Head of caudate nucleus (tissue), 42 donors: ENCODE measurements at regions not wholly inside any gene's neighbourhood (a gene's known extent, or its start where the extent isn't known, plus 50 kb on each side); places are given as distances from the start of the nearest gene placed in this dataset.
"Not testable (repeated sequence)": the region's sequence is repeated elsewhere in the genome, so short reads cannot be mapped to it uniquely, and the experiment has no call there.

Experiments used
- DNase-seq, 42 donors: peaks; one replicate each; pipeline versions ENCODE4 v3.0.0 to v3.0.0-alpha.2; 2020 to 2021; ENCODE audit warnings: mixed read lengths in 7 of 42
- intact Hi-C: fragments of 100-400 bp; cut with DNase I; formaldehyde crosslinking; loops from one replicate; pipeline ENCODE4 v1.15.0; 2022

DNA sequence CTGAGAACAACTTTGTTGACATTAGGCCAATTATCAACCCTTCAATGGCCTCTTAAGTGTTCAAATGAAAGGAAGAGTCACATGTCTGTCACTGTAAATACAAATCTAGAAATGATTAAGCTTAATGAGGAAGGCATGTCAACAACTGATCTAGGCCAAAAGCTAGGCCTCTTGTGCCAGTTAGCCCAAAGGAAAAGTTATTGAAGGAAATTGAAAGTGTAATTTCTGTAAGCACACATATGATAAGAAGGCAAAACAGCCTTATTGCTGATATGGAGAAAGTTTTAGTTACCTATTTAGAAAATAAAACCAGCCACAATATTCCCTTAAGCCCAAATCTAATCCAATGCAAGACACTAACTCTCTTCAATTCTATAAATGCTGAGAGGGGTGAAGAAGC lies 604.7 kb downstream of the SLITRK6 start:
- intact Hi-C loops, result no loop called here
- no peak for DNase-seq

DNA sequence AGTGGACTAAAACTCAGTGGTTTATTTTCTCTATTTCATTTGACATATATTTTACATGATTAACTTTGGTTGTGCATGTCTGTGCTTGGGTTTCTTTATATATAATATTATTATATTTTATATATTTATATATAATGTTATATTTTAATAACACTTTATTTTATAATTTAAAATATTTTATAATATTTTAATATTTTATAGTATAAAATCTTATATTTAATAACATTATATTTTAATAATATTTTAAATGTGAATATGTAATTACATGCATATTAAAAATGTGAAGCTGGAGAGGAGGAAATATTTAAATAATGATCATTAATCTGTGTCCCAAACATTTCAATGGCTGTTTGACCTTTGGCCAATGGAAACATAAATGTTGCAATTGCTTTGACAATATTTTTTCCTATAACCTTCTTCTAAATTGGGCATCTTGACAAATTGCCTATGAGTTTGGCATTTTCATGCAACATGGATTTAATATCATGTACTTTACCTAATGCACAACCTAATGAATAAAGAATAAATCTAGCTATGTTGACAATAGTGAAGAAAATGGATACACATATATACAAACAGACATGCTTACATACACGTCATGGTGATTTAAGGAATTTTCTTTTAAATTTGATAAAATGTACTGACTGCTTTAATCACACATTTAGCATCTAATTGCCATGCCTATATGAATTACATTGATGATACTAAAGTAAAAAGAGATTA lies 607.1 kb downstream of the SLITRK6 start:
- DNase-seq, result no peak
- intact Hi-C loops, result no loop called here

DNA sequence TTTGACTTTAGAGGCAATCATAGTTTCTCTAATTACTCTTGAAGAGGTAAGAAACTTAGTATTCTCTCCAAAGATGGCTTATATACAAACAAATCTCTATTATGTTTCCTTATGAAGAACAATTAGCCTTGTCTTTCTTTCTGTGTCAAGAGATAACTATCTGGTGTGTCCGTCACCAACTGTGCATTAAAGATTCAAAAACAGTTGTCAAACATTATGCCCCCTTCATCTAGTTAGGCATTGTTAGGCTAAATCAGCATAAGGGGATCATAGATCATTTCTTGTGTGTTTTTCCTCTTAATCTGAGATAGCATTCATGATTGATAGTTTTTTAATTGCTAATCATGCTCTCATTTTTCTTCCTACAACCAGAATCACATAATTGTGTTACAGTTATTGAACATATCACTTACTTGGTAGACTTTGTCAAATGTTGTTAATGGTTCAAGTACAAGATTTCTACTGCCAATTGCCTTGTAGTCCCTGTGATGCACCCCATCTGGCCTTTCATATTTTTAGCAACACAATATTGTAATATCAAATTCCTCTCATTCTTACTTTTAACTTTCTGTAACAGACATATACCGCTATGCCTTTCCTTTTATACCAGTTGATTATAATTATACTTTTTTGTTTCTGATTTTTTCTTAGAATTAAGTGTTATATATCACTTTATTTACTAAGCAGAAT lies 612.7 kb downstream of the SLITRK6 start:
- no peak for DNase-seq
- intact Hi-C loops, result no loop called here

DNA sequence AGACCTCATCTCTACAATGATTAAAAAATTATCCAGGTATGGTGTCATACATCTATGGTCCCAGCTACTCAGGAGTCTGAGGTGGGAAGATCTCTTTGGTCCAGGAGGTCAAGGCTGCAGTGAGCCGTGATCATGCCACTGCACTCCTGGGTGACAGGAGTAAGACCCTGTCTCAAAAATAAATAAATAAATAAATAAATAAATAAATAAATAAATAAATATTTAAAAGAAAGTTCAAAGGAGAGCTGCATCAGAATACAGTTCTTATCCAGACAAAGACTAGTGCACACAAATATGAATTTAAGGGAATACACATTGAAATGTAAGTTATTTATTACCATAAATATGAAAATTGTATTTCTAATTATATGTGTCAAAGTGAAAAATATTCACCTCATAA lies 624.9 kb downstream of the SLITRK6 start:
- no peak for DNase-seq
- intact Hi-C loops, result no loop called here

GRCh38 chr13:85170372-85170771 lies 628.8 kb downstream of the SLITRK6 start:
- no peak for DNase-seq
- intact Hi-C loops, result no loop called here

GRCh38 chr13:85166891-85167290 lies 632.3 kb downstream of the SLITRK6 start:
- no peak for DNase-seq
- intact Hi-C loops, result no loop called here

DNA sequence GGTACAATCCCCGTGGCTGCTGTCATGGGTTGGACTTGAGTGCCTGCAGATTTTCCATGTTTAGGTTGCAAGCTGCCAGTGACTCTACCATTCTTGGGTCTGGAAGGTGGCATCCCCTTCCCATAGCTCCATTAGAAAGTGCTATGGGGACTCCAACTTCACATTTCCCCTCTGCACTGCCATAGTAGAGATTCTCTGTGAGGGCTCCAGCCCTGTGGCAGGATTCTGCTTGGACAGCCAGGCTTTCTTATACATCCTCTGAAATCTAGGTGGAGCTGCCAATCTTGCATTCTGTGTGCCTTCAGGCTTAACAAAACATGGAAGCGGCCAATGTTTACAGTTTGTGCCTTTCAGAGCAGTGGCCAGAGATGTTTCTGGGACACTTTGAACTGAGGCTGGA lies 636.2 kb downstream of the SLITRK6 start:
- no peak for DNase-seq
- intact Hi-C loops, result no loop called here

GRCh38 chr13:85148009-85148408 lies 651.2 kb downstream of the SLITRK6 start:
- DNase-seq, result no peak
- intact Hi-C loops, result no loop called here

DNA sequence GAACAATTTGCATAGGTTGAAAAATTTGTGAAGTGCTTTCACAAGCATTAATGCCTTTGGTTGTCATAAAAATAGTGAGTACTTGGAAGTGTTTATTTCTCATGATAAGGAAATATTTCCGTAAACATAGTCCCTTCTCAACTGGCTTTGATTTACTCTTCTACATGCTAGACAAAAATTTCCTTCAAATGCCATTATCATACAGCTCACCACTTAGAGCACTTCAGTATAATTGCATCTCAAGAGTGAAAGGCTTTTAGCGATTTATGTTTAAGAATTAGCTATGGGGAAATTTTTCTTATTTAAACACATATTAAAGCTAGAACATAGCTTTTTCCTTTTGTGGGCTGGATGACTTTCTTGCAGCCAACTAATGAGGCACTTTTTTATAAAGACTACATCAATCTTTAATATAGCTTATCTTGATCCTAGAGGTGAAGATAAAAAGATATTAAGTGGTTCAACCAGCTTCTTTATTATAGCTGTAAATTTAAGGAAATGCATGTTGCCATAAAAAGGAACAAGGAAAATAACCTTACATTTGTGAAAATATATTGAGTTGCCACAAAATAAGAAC lies 656.8 kb downstream of the SLITRK6 start:
- DNase-seq, result no peak
- intact Hi-C loops, result no loop called here

- intact Hi-C loops, result no loop called here
- DNase-seq, result no peak
These were observed 657.8 kb downstream of the SLITRK6 start for GRCh38 chr13:85141401-85141800.

- DNase-seq, result no peak
- intact Hi-C loops, result no loop called here
These were observed 659.0 kb downstream of the SLITRK6 start for GRCh38 chr13:85140192-85140591.

- intact Hi-C loops, result no loop called here
- no peak for DNase-seq
These were observed 661.7 kb downstream of the SLITRK6 start for GRCh38 chr13:85137516-85137915.

DNA sequence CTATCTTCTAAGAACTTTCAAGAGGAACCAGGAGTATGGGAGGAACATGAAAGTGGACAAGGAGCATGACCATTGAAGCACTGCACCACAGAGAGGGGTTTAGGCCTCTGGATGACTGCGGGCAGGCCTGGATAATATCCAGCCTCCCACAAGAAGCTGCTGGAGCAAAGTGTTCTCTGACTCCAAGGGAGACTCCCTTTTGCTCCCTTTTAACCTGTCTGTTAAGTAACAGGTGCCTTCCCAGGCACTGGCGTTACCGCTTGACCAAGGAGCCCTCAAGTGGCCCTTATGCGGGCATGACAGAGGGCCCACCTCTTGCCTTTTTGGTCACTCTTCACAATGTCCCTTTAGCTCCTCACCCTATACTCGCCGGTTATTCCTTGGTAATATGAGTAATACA lies 666.2 kb downstream of the SLITRK6 start:
- intact Hi-C loops, result no loop called here
- DNase-seq, result no peak

DNA sequence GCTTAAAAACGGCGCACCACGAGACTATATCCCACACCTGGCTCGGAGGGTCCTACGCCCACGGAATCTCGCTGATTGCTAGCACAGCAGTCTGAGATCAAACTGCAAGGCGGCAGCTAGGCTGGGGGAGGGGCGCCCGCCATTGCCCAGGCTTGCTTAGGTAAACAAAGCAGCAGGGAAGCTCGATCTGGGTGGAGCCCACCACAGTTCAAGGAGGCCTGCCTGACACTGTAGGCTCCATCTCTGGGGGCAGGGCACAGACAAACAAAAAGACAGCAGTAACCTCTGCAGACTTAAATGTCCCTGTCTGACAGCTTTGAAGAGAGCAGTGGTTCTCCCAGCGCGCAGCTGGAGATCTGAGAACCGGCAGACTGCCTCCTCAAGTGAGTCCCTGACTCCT lies 675.7 kb downstream of the SLITRK6 start:
- intact Hi-C loops, DNase-seq: not testable (repeated sequence)

- no peak for DNase-seq
- intact Hi-C loops, result no loop called here
These were observed 690.9 kb downstream of the SLITRK6 start for GRCh38 chr13:85108356-85108755.

GRCh38 chr13:85099245-85099644 lies 700.0 kb downstream of the SLITRK6 start:
- no peak for DNase-seq
- intact Hi-C loops, result no loop called here

DNA sequence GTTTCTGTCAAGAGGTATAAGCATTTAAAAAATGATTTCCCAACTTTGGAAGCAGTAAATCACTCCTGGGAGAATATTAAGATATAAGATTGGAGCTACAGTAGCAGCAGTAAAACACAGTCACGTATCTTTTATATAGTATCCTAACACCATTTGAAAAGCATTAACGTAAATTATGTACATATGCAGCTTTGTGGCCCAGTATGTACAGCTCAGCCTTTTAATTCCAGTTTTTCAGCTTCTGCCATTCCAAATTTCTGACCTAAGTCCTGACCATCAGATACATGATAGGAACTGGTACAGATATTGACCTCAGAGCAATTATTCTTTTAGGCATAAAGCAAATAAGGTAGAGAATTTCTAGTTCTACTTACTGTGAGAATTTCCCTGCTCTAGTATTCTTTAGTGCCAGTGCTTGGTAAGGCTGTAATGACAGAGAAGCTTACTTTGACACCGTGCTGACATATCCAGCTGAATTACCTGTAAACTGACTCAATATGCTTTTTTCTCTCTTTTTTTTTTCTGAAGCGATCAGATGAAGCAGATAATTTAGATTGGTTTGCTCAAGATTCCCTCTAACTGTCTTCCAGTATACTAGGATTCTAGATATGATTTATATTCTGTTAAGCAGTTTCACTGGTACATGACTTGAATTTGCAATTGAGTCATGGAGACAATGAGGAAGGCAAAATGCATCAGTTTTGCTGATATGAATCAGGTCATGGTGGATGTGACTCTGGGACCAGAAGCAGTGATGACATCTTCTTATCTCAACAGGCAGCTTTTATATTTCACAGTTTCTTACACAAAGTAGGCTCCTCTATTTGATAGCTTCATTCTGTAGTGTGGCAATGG lies 703.6 kb downstream of the SLITRK6 start:
- intact Hi-C loops, result no loop called here
- DNase-seq, result peak in 1 of 42 donors; percentile 15

GRCh38 chr13:85093808-85094207 lies 705.4 kb downstream of the SLITRK6 start:
- intact Hi-C loops, result no loop called here
- no peak for DNase-seq

DNA sequence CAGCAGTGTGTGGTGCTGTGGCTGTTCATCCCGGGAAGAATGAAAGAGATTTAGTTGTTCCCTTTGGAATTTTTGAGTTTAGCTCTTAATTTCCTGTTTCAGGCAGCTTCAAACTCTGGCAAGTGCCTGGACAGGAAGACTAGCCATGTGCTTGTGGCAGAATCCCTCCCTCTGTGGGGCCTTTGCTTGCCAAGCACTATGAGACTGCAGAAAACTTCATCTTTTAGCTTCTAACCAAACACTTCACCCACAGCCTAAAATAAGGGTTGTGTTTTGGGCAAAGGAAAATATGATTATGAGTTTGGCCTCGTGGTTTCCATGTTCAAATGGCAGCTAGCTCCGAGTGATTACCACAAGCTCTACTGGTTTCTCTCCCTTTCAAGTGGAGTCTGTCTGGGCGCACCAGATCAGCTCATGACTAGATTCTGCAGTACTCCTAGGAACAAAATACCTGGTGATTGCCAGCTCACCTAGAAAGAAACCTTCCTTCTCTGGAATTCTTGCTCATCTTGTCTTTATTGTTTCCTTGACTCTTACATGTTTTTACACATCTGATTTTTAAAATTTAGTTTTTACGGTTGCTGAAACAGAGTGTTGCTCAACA lies 707.5 kb downstream of the SLITRK6 start:
- intact Hi-C loops, result no loop called here
- no peak for DNase-seq
